OCI-LY7 (cell line): ENCODE measurements at regions not wholly inside any gene's neighbourhood (a gene's known extent, or its start where the extent isn't known, plus 50 kb on each side); places are given as distances from the start of the nearest gene placed in this dataset.

ENCODE experiments used
- EZH2phosphoT487 ChIP-seq: fragments of 200-600 bp; sonication (generic); IDR thresholded peaks from 2 replicates; pipeline ENCODE4 v1.6.1; 2018; ENCODE audit warnings: low read depth, borderline replicate concordance, mild to moderate bottlenecking, mixed run types, antibody characterized with exemption, low read length, moderate library complexity, mixed read lengths
- TF ChIP-seq, protein P1 (sequence below): fragments of 200-600 bp; sonication (generic); conservative IDR thresholded peaks from 2 replicates; pipeline ENCODE4 v1.5.1; 2014; ENCODE audit warnings: mild to moderate bottlenecking, antibody characterized with exemption, low read length, moderate library complexity, mixed read lengths

DNA sequence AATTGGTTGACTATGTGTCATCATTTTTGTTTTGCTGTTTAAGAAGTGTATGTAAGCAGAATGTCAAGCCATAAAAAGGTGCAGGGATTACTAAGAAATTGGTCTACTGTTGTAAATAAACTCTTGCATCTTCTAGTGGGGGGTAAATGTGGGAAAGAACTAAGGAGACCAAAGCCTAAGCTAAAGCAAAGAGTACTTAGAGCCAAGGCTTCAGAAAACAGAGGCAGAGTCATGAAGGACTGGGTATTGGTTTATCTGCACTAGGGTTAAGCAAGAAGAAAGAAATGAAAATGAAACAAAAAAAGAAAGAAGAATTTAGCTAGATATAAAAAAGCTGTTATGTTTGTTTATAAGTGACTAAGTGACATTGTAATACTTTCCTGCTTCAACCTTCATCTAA lies 628.1 kb downstream of the METTL15 start:
- TF ChIP-seq, protein P1, sequence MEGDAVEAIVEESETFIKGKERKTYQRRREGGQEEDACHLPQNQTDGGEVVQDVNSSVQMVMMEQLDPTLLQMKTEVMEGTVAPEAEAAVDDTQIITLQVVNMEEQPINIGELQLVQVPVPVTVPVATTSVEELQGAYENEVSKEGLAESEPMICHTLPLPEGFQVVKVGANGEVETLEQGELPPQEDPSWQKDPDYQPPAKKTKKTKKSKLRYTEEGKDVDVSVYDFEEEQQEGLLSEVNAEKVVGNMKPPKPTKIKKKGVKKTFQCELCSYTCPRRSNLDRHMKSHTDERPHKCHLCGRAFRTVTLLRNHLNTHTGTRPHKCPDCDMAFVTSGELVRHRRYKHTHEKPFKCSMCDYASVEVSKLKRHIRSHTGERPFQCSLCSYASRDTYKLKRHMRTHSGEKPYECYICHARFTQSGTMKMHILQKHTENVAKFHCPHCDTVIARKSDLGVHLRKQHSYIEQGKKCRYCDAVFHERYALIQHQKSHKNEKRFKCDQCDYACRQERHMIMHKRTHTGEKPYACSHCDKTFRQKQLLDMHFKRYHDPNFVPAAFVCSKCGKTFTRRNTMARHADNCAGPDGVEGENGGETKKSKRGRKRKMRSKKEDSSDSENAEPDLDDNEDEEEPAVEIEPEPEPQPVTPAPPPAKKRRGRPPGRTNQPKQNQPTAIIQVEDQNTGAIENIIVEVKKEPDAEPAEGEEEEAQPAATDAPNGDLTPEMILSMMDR: no peak
- no peak for TF ChIP-seq EZH2phosphoT487
